ENCODE measurements at regions not wholly inside any gene's neighbourhood (a gene's known extent, or its start where the extent isn't known, plus 50 kb on each side); places are given as distances from the start of the nearest gene placed in this dataset.

DNA sequence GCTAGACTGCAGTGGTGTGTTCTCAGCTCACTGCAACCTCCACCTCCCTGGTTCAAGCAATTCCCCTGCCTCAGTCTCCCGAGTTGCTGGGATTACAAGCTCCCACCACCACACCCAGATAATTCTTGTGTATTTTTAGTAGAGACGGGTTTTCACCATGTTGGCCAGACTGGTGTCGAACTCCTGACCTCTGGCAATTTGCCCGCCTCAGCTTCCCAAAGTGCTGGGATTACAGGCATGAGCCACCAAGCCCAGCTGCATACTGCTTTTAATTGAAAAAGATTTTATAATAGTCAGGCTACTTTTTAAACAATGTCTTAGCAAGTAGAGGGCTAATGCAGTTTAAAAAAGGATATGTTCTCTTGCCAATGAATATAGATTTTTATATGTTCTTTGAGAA is 668.9 kb downstream of the SLC6A15 start:
- Histone ChIP-seq H2AFZ (ENCODE audit: low read depth, low read length) (no peak overlapping the region), H4K20me1 (ENCODE audit: insufficient read depth, low read length) (no peaks in the 10 kb centered on the region), H3K27ac (ENCODE audit: low read length) (no peak overlapping the region), H3K4me2 (ENCODE audit: low read length) (no peak overlapping the region), H3K4me1 (ENCODE audit: low read length) (no peaks in the 10 kb centered on the region), H3K79me2 (ENCODE audit: low read length) (no peaks in the 10 kb centered on the region), H3K4me3 (ENCODE audit: low read length) (no peak overlapping the region), H3K9ac (ENCODE audit: low read length) (no peak overlapping the region), H3K9me3 (ENCODE audit: insufficient read depth, low read length) (no peaks in the 10 kb centered on the region), H3K36me3 (replicated peaks; ENCODE audit: low read depth, low read length) (no peaks in the 10 kb centered on the region), H3K27me3 (ENCODE audit: low read depth, low read length) (no peaks in the 10 kb centered on the region)
- TF ChIP-seq CTCF (IDR thresholded peaks at IDR 0.05; ENCODE audit: low read depth, low read length) (no peak), EZH2phosphoT487 (IDR thresholded peaks at IDR 0.05; ENCODE audit: low read depth) (no peak)

DNA sequence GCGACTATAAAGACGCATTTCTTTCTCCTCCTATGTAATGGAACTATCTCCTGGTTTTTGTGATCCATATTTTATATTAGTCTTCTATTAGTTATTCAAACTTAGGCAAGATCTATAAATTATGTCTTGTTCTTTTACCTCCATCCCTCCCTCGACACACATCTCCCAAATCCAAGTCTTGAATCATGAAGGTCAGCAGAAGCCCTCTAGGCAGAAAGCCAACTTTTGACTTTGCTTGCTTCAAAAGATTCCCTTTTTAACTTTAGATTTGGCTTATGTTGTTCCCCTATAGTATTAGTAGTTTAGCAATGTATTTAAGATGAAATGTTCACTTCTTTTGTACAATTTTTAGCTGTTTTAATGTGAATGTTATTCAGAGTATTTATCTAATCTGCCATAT is 689.8 kb downstream of the SLC6A15 start:
- Histone ChIP-seq H3K9ac (ENCODE audit: low read length) (no peak overlapping the region), H3K4me2 (ENCODE audit: low read length) (no peak overlapping the region), H3K9me3 (ENCODE audit: insufficient read depth, low read length) (no peaks in the 10 kb centered on the region), H4K20me1 (ENCODE audit: insufficient read depth, low read length) (no peaks in the 10 kb centered on the region), H3K27ac (ENCODE audit: low read length) (no peak overlapping the region), H3K79me2 (ENCODE audit: low read length) (no peaks in the 10 kb centered on the region), H2AFZ (ENCODE audit: low read depth, low read length) (no peak overlapping the region), H3K4me3 (ENCODE audit: low read length) (no peak overlapping the region), H3K36me3 (replicated peaks; ENCODE audit: low read depth, low read length) (no peaks in the 10 kb centered on the region), H3K4me1 (ENCODE audit: low read length) (no peaks in the 10 kb centered on the region), H3K27me3 (ENCODE audit: low read depth, low read length) (no peaks in the 10 kb centered on the region)
- TF ChIP-seq EZH2phosphoT487 (IDR thresholded peaks at IDR 0.05; ENCODE audit: low read depth), result no peak
- no peak for TF ChIP-seq CTCF (IDR thresholded peaks at IDR 0.05; ENCODE audit: low read depth, low read length)

- TF ChIP-seq EZH2phosphoT487 (IDR thresholded peaks at IDR 0.05; ENCODE audit: low read depth) (no peak), CTCF (IDR thresholded peaks at IDR 0.05; ENCODE audit: low read depth, low read length) (no peak)
- Histone ChIP-seq H3K4me3 (ENCODE audit: low read length) (no peak overlapping the region), H3K9ac (ENCODE audit: low read length) (no peak overlapping the region), H3K36me3 (replicated peaks; ENCODE audit: low read depth, low read length) (no peaks in the 10 kb centered on the region), H2AFZ (ENCODE audit: low read depth, low read length) (no peak overlapping the region), H3K4me1 (ENCODE audit: low read length) (no peaks in the 10 kb centered on the region), H3K9me3 (ENCODE audit: insufficient read depth, low read length) (no peaks in the 10 kb centered on the region), H3K4me2 (ENCODE audit: low read length) (no peak overlapping the region), H3K27ac (ENCODE audit: low read length) (no peak overlapping the region), H4K20me1 (ENCODE audit: insufficient read depth, low read length) (no peaks in the 10 kb centered on the region), H3K79me2 (ENCODE audit: low read length) (no peaks in the 10 kb centered on the region), H3K27me3 (ENCODE audit: low read depth, low read length) (no peaks in the 10 kb centered on the region)
Measured at GRCh38 chr12:84218406-84218805, 694.2 kb downstream of the SLC6A15 start.

DNA sequence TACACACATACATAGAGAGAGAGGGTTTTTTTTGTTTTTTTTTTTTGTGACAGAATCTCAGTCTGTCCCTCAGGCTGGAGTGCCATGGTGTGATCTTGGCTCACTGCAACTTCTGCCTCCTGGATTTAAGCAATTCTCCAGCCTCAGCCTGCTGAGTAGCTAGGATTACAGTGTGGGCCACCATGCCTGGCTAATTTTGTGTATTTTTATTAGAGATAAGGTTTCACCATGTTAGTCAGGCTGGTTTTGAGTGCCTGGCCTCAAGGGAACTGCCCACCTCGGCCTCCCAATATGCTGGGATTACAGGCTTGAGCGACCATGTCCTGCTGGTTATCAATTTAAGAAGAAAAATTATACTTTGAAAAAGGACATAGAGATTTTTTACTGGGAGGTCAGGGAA is 710.6 kb downstream of the SLC6A15 start:
- no peak overlapping the region for H3K9ac ChIP-seq (ENCODE audit: low read length)
- no peak for TF ChIP-seq EZH2phosphoT487 (IDR thresholded peaks at IDR 0.05; ENCODE audit: low read depth)
- TF ChIP-seq CTCF (IDR thresholded peaks at IDR 0.05; ENCODE audit: low read depth, low read length), result no peak
- no peaks in the 10 kb centered on the region for H3K4me1 ChIP-seq (ENCODE audit: low read length)
- H3K4me2 ChIP-seq (ENCODE audit: low read length), result no peak overlapping the region
- no peak overlapping the region for H2AFZ ChIP-seq (ENCODE audit: low read depth, low read length)
- H4K20me1 ChIP-seq (ENCODE audit: insufficient read depth, low read length), result no peaks in the 10 kb centered on the region
- no peaks in the 10 kb centered on the region for H3K36me3 ChIP-seq (replicated peaks; ENCODE audit: low read depth, low read length)
- H3K27ac ChIP-seq (ENCODE audit: low read length), result no peak overlapping the region
- no peaks in the 10 kb centered on the region for H3K27me3 ChIP-seq (ENCODE audit: low read depth, low read length)
- no peak overlapping the region for H3K4me3 ChIP-seq (ENCODE audit: low read length)
- H3K79me2 ChIP-seq (ENCODE audit: low read length), result no peaks in the 10 kb centered on the region
- no peaks in the 10 kb centered on the region for H3K9me3 ChIP-seq (ENCODE audit: insufficient read depth, low read length)
